Natural killer cell (primary cell): ENCODE measurements at regions not wholly inside any gene's neighbourhood (a gene's known extent, or its start where the extent isn't known, plus 50 kb on each side); places are given as distances from the start of the nearest gene placed in this dataset.

Experiments used
- ATAC-seq, 3 donors: fragments of 150-1000 bp in 2 of 3; fragments of 200-7000 bp in 1 of 3; cut with Tn5 transposase; 1 replicate in 1 of 3; 2 replicates in 2 of 3; pipeline ENCODE4 v1.10.0; 2021; ENCODE audit warnings: mild to moderate bottlenecking in 2 of 3, moderate library complexity in 2 of 3
- DNase-seq, 2 donors: peaks; one replicate each; pipeline versions ENCODE4 v3.0.0 to v3.0.0-alpha.2; 2013 to 2021; ENCODE audit warnings: mixed read lengths in 1 of 2
- H3K27ac ChIP-seq: one replicate; pipeline ENCODE4 v1.5.1; 2013; ENCODE audit warnings: mild to moderate bottlenecking, low read length
- H3K27me3 ChIP-seq: one replicate; pipeline ENCODE4 v1.6.1; 2013; ENCODE audit warnings: low read length; ENCODE audit not compliant: control insufficient read depth, insufficient read depth
- H3K36me3 ChIP-seq: one replicate; pipeline ENCODE4 v1.6.1; 2013; ENCODE audit warnings: low read length; ENCODE audit not compliant: control insufficient read depth, insufficient read depth
- H3K4me1 ChIP-seq: one replicate; pipeline ENCODE4 v1.6.1; 2013; ENCODE audit warnings: low read length; ENCODE audit not compliant: control insufficient read depth, insufficient read depth
- H3K4me3 ChIP-seq: one replicate; pipeline ENCODE4 v1.5.1; 2013; ENCODE audit warnings: low read length
- H3K9me3 ChIP-seq: one replicate; pipeline ENCODE4 v1.6.1; 2013; ENCODE audit warnings: low read length; ENCODE audit not compliant: control insufficient read depth, insufficient read depth
- H3K27ac Mint-ChIP-seq, 2 donors: one replicate each; pipeline ENCODE4 v1.8.0; 2022; ENCODE audit warnings: mild to moderate bottlenecking in 2 of 2, mixed read lengths in 2 of 2, moderate library complexity in 1 of 2
- H3K27me3 Mint-ChIP-seq, 2 donors: one replicate each; pipeline ENCODE4 v1.8.0; 2022; ENCODE audit warnings: low read depth in 2 of 2, mixed read lengths in 2 of 2
- H3K36me3 Mint-ChIP-seq: one replicate; pipeline ENCODE4 v1.8.0; 2022; ENCODE audit warnings: mixed read lengths
- H3K4me1 Mint-ChIP-seq, 2 donors: one replicate each; pipeline ENCODE4 v1.8.0; 2022; ENCODE audit warnings: mixed read lengths in 2 of 2
- H3K4me3 Mint-ChIP-seq: one replicate; pipeline ENCODE4 v1.8.0; 2022; ENCODE audit warnings: mild to moderate bottlenecking, moderate library complexity, mixed read lengths
- H3K9me3 Mint-ChIP-seq, 2 donors: one replicate each; pipeline ENCODE4 v1.8.0; 2022; ENCODE audit warnings: mixed read lengths in 2 of 2
- WGBS: methylation state at CpG from one replicate; pipeline ENCODE4 v1.1.7; 2013; ENCODE audit warnings: missing lambda C conversion rate; ENCODE audit not compliant: insufficient coverage; 5-methylcytosine and 5-hydroxymethylcytosine counted together
- intact Hi-C: fragments of 100-400 bp; cut with micrococcal nuclease; formaldehyde crosslinking; loops from one replicate; pipeline ENCODE4 v1.14.2; 2022
- TF ChIP-seq, protein P1 (sequence below): fragments of 200-600 bp; IDR thresholded peaks from one replicate; pipeline ENCODE4 v1.8.0; 2022; ENCODE audit warnings: antibody characterized with exemption

GRCh38 chr9:2299156-2299842 is 284.2 kb downstream of the SMARCA2 start:
- intact Hi-C loops = no loop called here
- no peak overlapping the region for H3K4me3 Mint-ChIP-seq
- TF ChIP-seq, protein P1, sequence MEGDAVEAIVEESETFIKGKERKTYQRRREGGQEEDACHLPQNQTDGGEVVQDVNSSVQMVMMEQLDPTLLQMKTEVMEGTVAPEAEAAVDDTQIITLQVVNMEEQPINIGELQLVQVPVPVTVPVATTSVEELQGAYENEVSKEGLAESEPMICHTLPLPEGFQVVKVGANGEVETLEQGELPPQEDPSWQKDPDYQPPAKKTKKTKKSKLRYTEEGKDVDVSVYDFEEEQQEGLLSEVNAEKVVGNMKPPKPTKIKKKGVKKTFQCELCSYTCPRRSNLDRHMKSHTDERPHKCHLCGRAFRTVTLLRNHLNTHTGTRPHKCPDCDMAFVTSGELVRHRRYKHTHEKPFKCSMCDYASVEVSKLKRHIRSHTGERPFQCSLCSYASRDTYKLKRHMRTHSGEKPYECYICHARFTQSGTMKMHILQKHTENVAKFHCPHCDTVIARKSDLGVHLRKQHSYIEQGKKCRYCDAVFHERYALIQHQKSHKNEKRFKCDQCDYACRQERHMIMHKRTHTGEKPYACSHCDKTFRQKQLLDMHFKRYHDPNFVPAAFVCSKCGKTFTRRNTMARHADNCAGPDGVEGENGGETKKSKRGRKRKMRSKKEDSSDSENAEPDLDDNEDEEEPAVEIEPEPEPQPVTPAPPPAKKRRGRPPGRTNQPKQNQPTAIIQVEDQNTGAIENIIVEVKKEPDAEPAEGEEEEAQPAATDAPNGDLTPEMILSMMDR = no peak
- H3K36me3 Mint-ChIP-seq = no peaks in the 10 kb centered on the region
- H3K27ac Mint-ChIP-seq = no peak overlapping the region
- H3K9me3 Mint-ChIP-seq = no peaks in the 10 kb centered on the region
- H3K27ac ChIP-seq = no peak overlapping the region
- ATAC-seq (no peak), DNase-seq (no peak)
- H3K27me3 Mint-ChIP-seq = peaks cover 0 to 6% of the 10 kb centered on the region in 2 donors
- no peaks in the 10 kb centered on the region for H3K4me1 Mint-ChIP-seq
- no peak overlapping the region for H3K4me3 ChIP-seq
- H3K4me1 ChIP-seq = no peaks in the 10 kb centered on the region
- H3K36me3 ChIP-seq = no peaks in the 10 kb centered on the region
- H3K27me3 ChIP-seq = no peaks in the 10 kb centered on the region
- WGBS = 83% methylated on average over 5 of the region's 5 CpGs
- no peaks in the 10 kb centered on the region for H3K9me3 ChIP-seq

GRCh38 chr9:2299843-2300205 is 284.7 kb downstream of the SMARCA2 start:
- H3K4me3 ChIP-seq = no peak overlapping the region
- peaks cover 0 to 6% of the 10 kb centered on the region in 2 donors for H3K27me3 Mint-ChIP-seq
- no peaks in the 10 kb centered on the region for H3K27me3 ChIP-seq
- 80% methylated on average over 4 of the region's 4 CpGs for whole genome bisulfite sequencing
- H3K4me3 Mint-ChIP-seq = no peak overlapping the region
- DNase-seq (no peak), ATAC-seq (no peak)
- TF ChIP-seq, protein P1 = no peak
- H3K36me3 Mint-ChIP-seq = no peaks in the 10 kb centered on the region
- H3K27ac ChIP-seq = no peak overlapping the region
- H3K36me3 ChIP-seq = no peaks in the 10 kb centered on the region
- no peaks in the 10 kb centered on the region for H3K4me1 ChIP-seq
- intact Hi-C loops = no loop called here
- H3K9me3 ChIP-seq = no peaks in the 10 kb centered on the region
- no peaks in the 10 kb centered on the region for H3K9me3 Mint-ChIP-seq
- H3K4me1 Mint-ChIP-seq = no peaks in the 10 kb centered on the region
- no peak overlapping the region for H3K27ac Mint-ChIP-seq

DNA sequence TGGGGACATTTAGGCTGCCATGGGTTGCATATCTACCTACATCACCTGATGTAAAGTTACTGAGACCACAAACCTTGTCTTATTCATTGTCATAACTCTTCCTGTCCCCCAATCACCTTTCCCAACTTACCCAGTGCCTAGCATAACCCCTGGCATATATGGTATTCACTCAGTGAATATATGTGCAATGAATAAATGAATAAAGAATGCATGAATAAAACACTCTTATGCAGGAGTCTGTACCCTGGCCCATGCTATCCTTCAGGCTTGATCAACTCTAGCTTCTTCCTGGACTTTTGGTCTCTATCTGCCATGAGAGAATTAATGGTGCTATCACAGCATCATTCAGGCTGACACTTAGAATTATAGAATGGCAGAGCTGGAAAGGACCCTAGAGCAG is 285.2 kb downstream of the SMARCA2 start:
- H3K4me1 Mint-ChIP-seq = no peaks in the 10 kb centered on the region
- no peaks in the 10 kb centered on the region for H3K9me3 Mint-ChIP-seq
- H3K27me3 Mint-ChIP-seq = peaks cover 0 to 6% of the 10 kb centered on the region in 2 donors

More for the DNA sequence above, 285.2 kb downstream of the SMARCA2 start:
- Mint-ChIP-seq H3K36me3 (no peaks in the 10 kb centered on the region), H3K27ac (no peak overlapping the region), H3K4me3 (no peak overlapping the region)
- intact Hi-C loops = no loop called here
- H3K9me3 ChIP-seq = no peaks in the 10 kb centered on the region
- H3K27me3 ChIP-seq = no peaks in the 10 kb centered on the region
- ATAC-seq (no peak), DNase-seq (no peak)
- H3K4me1 ChIP-seq = no peaks in the 10 kb centered on the region
- H3K4me3 ChIP-seq = no peak overlapping the region
- TF ChIP-seq, protein P1 = no peak
- H3K27ac ChIP-seq = no peak overlapping the region
- no peaks in the 10 kb centered on the region for H3K36me3 ChIP-seq
